PC-9 (cell line): ENCODE measurements at regions not wholly inside any gene's neighbourhood (a gene's known extent, or its start where the extent isn't known, plus 50 kb on each side); places are given as distances from the start of the nearest gene placed in this dataset.

Source experiments
- BruUV-seq: library from RNA; stranded (reverse); fragments of 400-500 nt; replicated peaks from 2 replicates; lab custom pipeline; 2021; lab: Mats Ljungman, UMichigan
- CTCF ChIA-PET: fragments of 300-600 bp; sonication (Branson Sonifier 250); formaldehyde crosslinking; loops from one replicate; lab custom pipeline; 2022; ENCODE audit warnings: antibody characterized with exemption; lab: Charles Lee
- POLR2A ChIA-PET: fragments of 300-600 bp; sonication (Branson Sonifier 250); formaldehyde crosslinking; loops from one replicate; lab custom pipeline; 2022; ENCODE audit warnings: antibody characterized with exemption; ENCODE audit not compliant: unreplicated experiment; lab: Charles Lee
- DNase-seq, 2 experiments: peaks; one replicate each; pipeline versions ENCODE4 v3.0.0 to v3.0.0-alpha.2; 2015 to 2022; ENCODE audit warnings: mixed read lengths in 1 of 2
- H2AFZ ChIP-seq: fragments of 200-600 bp; sonication (generic); 2 replicates; pipeline ENCODE4 v1.8.1; 2017; ENCODE audit warnings: antibody characterized with exemption
- H3F3A ChIP-seq: fragments of 200-600 bp; sonication (generic); 2 replicates; pipeline ENCODE4 v1.8.1; 2017; ENCODE audit warnings: antibody characterized with exemption, mild to moderate bottlenecking, low read depth; ENCODE audit not compliant: insufficient read depth
- H3K27ac ChIP-seq: fragments of 200-600 bp; sonication (generic); 2 replicates; pipeline ENCODE4 v1.6.1; 2016; ENCODE audit warnings: mixed run types
- H3K27me3 ChIP-seq: fragments of 200-600 bp; sonication (generic); 2 replicates; pipeline ENCODE4 v1.6.1; 2016; ENCODE audit warnings: low read depth, mixed run types; ENCODE audit not compliant: insufficient read depth
- H3K36me3 ChIP-seq: fragments of 200-600 bp; sonication (generic); 2 replicates; pipeline ENCODE4 v1.6.1; 2016; ENCODE audit warnings: low read depth, mixed run types
- H3K4me1 ChIP-seq: fragments of 200-600 bp; sonication (generic); replicated peaks from 2 replicates; pipeline ENCODE4 v1.6.1; 2016; ENCODE audit warnings: mixed run types; ENCODE audit not compliant: insufficient read depth
- H3K4me2 ChIP-seq: fragments of 200-600 bp; sonication (generic); 2 replicates; pipeline ENCODE4 v1.6.1; 2017; ENCODE audit warnings: mixed run types
- H3K4me3 ChIP-seq: fragments of 200-600 bp; sonication (generic); 2 replicates; pipeline ENCODE4 v1.6.1; 2016; ENCODE audit warnings: mixed run types
- H3K79me2 ChIP-seq: fragments of 200-600 bp; sonication (generic); 2 replicates; pipeline ENCODE4 v1.6.1; 2017; ENCODE audit warnings: low read depth, mixed run types
- H3K9me2 ChIP-seq: fragments of 200-600 bp; sonication (generic); 2 replicates; pipeline ENCODE4 v1.8.1; 2017; ENCODE audit warnings: mild to moderate bottlenecking; ENCODE audit not compliant: insufficient read depth
- H3K9me3 ChIP-seq: fragments of 200-600 bp; sonication (generic); 2 replicates; pipeline ENCODE4 v1.8.1; 2016; ENCODE audit warnings: low read depth; ENCODE audit not compliant: insufficient read depth
- H4K20me1 ChIP-seq: fragments of 200-600 bp; sonication (generic); 2 replicates; pipeline ENCODE4 v1.8.1; 2017; ENCODE audit not compliant: insufficient read depth
- EZH2 ChIP-seq: fragments of 200-600 bp; sonication (generic); IDR thresholded peaks from 2 replicates; pipeline ENCODE4 v1.8.0; 2017; ENCODE audit warnings: antibody characterized with exemption, low read depth
- intact Hi-C: fragments of 100-400 bp; cut with micrococcal nuclease; formaldehyde crosslinking; loops from one replicate; pipeline ENCODE4 v1.10.0; 2022; ENCODE audit not compliant: unreplicated experiment
- TF ChIP-seq, protein P1 (sequence below): fragments of 200-600 bp; sonication (generic); conservative IDR thresholded peaks from 2 replicates; pipeline ENCODE4 v1.6.1; 2017; ENCODE audit warnings: mixed run types, antibody characterized with exemption, mild to moderate bottlenecking, moderate library complexity

DNA sequence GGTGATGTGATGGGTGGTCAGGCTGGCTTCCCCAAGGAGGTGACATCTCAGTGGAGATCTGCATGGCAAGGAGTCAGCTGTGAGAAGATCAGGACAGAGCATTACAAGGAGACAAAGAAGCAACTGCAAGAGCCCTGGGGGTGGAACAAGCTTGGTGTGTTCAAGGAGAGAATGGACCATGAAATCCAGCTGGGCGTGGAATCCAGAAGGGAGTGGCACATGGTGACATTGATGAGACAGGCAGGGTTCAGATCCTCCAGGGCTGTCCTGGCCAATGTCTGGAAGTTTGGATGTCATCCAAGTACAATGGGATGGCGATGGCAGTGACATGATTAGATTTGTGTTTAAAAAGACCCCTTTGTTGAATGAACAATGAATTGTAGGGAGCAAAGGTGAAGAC lies 175.6 kb downstream of the MACROH2A1 start:
- intact Hi-C loops, result no loop called here
- CTCF ChIA-PET, result no interaction called here

DNA sequence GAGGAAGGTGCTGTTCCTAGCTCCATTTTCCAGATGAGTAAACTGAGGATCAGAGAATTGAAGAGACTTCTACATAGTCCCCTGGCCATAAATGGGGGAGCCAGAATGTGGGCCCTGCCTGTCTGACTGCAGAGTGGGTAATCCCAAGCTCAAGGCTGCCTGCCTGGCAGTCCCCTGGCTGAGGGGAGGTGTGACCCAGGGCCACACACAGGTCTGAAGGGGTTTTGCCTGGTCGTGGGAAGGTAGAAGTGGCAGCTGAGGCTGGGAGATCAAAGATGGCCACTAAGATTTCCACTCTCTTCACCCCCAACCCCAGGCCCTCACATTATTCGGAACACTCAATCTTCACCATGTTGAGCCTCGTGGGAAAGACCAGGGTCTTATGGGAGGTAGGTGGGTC lies 176.3 kb downstream of the MACROH2A1 start:
- Histone ChIP-seq H2AFZ (no peak overlapping the region), H3K27me3 (no peaks in the 10 kb centered on the region), H3K27ac (no peak overlapping the region; the same call in 1 of the 2 replicates), H3K4me3 (no peak overlapping the region), H4K20me1 (no peaks in the 10 kb centered on the region), H3K36me3 (no peaks in the 10 kb centered on the region), H3K4me1 (peaks cover 14% of the 10 kb centered on the region), H3K79me2 (no peaks in the 10 kb centered on the region), H3F3A (no peaks in the 10 kb centered on the region), H3K4me2 (no peak overlapping the region), H3K9me3 (no peaks in the 10 kb centered on the region), H3K9me2 (no peaks in the 10 kb centered on the region)
- POLR2A ChIA-PET, result interaction anchor here (0.5 kb wide), 1 partner anchor 969 kb away, joined by 7 read pairs; no protein-coding TSS in a partner anchor
- no peak for DNase-seq
- CTCF ChIA-PET, result no interaction called here
- TF ChIP-seq, protein P1, sequence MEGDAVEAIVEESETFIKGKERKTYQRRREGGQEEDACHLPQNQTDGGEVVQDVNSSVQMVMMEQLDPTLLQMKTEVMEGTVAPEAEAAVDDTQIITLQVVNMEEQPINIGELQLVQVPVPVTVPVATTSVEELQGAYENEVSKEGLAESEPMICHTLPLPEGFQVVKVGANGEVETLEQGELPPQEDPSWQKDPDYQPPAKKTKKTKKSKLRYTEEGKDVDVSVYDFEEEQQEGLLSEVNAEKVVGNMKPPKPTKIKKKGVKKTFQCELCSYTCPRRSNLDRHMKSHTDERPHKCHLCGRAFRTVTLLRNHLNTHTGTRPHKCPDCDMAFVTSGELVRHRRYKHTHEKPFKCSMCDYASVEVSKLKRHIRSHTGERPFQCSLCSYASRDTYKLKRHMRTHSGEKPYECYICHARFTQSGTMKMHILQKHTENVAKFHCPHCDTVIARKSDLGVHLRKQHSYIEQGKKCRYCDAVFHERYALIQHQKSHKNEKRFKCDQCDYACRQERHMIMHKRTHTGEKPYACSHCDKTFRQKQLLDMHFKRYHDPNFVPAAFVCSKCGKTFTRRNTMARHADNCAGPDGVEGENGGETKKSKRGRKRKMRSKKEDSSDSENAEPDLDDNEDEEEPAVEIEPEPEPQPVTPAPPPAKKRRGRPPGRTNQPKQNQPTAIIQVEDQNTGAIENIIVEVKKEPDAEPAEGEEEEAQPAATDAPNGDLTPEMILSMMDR, result no peak
- no peak for TF ChIP-seq EZH2
- intact Hi-C loops, result no loop called here
- no TSS peak for BruUV-seq

More for the DNA sequence above, 175.6 kb downstream of the MACROH2A1 start:
- Histone ChIP-seq H3K4me1 (peaks cover 14% of the 10 kb centered on the region), H3K36me3 (no peaks in the 10 kb centered on the region), H3K9me2 (no peaks in the 10 kb centered on the region), H2AFZ (no peak overlapping the region), H3K4me2 (no peak overlapping the region), H3K27ac (no peak overlapping the region), H3K9me3 (no peaks in the 10 kb centered on the region), H3K27me3 (no peaks in the 10 kb centered on the region), H3K79me2 (no peaks in the 10 kb centered on the region), H4K20me1 (no peaks in the 10 kb centered on the region), H3K4me3 (no peak overlapping the region), H3F3A (no peaks in the 10 kb centered on the region)
- TF ChIP-seq, protein P1, result no peak
- no peak for TF ChIP-seq EZH2
- BruUV-seq, result no TSS peak
- DNase-seq, result no peak
- POLR2A ChIA-PET, result no interaction called here

DNA sequence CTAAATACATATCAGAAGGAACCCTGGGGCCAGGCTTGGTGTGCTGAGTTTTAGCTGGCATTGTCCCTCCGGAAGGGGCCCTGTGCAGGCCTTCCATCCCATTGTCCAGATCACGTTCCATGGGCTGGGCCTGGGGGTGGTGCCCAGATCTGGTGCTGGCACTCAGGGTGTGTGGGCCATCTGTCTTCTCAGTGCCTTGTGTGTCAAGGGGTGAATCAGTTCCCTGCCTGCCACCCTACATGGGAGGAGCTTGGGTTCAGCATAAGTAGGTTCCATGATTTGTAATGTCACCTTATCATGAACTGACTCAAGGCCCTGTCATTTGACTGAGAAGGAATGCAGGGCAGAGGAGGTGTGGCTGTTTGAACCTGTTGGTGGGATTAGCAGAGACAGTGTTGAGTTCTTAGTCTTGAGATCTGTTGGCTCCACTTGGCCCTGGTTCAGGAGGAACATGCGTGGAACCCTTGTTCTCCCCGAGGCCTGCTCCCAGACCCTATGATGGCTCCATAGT lies 176.8 kb downstream of the MACROH2A1 start:
- CTCF ChIA-PET, result no interaction called here
- no peak overlapping the region for H3K4me2 ChIP-seq
- H3K79me2 ChIP-seq, result no peaks in the 10 kb centered on the region
- TF ChIP-seq, protein P1, result no peak
- no peak for TF ChIP-seq EZH2
- H3K4me1 ChIP-seq, result peaks cover 14% of the 10 kb centered on the region
- POLR2A ChIA-PET, result interaction anchor here (0.6 kb wide), 1 partner anchor 449 kb away, joined by 6 read pairs; no protein-coding TSS in a partner anchor
- no TSS peak for BruUV-seq
- no peaks in the 10 kb centered on the region for H3K27me3 ChIP-seq
- H3K9me2 ChIP-seq, result no peaks in the 10 kb centered on the region
- H3K36me3 ChIP-seq, result no peaks in the 10 kb centered on the region
- H3K4me3 ChIP-seq, result no peak overlapping the region
- H3K27ac ChIP-seq, result no peak overlapping the region; the same call in 1 of the 2 replicates
- H3F3A ChIP-seq, result no peaks in the 10 kb centered on the region
- H2AFZ ChIP-seq, result no peak overlapping the region
- no peaks in the 10 kb centered on the region for H4K20me1 ChIP-seq
- intact Hi-C loops, result no loop called here
- H3K9me3 ChIP-seq, result no peaks in the 10 kb centered on the region
- DNase-seq, result peak; percentile 68 to 71
